GM19324 (cell line): ENCODE measurements at regions not wholly inside any gene's neighbourhood (a gene's known extent, or its start where the extent isn't known, plus 50 kb on each side); places are given as distances from the start of the nearest gene placed in this dataset.
"Not testable (repeated sequence)": the region's sequence is repeated elsewhere in the genome, so short reads cannot be mapped to it uniquely, and the experiment has no call there.

ENCODE experiments used
- ATAC-seq: cut with Tn5 transposase; IDR thresholded peaks from one replicate; pipeline ENCODE4 v1.9.1; 2021; ENCODE audit warnings: mild to moderate bottlenecking, moderate library complexity; ENCODE audit not compliant: unreplicated experiment, low FRiP score

- not testable (repeated sequence) for ATAC-seq
Observed at GRCh38 chr12:124070394-124071074, 97.5 kb downstream of the ZNF664 start.

DNA sequence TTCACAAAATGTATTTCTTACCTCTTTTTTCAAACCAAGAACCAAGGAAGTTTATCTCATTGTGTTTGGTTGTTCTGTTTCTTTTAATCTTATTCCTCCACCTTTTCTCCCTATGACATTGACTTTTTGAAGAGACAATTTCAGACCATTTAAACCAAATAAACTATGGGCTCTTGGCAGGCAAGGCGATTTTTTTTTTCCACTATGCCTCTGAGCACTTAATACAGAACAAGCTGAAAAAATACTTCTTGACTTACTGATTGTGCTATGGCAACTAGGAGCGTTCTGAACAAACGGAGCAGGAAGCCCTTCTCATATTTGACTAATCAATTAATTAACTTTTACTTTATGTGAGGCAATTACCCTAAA is 98.0 kb downstream of the ZNF664 start:
- no peak for ATAC-seq

- no peak for ATAC-seq
Observed at GRCh38 chr12:124073356-124074035, 100.5 kb downstream of the ZNF664 start.

DNA sequence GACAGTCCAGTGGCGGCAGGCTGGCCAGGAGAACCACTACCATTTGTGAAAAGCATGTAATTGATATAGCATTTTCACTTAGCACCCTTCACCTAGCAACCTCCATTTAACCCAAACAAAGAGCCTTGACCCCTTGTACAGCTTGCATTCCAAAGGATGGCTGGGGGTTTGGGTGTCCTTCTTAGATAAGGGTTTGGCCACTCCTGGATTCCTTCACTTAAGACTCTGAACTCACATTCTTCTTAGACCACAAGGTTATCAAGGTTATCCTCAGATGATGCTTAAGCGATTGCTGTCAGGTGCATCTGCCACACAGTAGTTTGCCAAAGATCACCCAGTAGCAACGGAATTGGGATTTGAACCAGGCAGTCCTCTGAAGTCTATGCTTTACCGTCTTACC is 102.8 kb downstream of the ZNF664 start:
- no peak for ATAC-seq

DNA sequence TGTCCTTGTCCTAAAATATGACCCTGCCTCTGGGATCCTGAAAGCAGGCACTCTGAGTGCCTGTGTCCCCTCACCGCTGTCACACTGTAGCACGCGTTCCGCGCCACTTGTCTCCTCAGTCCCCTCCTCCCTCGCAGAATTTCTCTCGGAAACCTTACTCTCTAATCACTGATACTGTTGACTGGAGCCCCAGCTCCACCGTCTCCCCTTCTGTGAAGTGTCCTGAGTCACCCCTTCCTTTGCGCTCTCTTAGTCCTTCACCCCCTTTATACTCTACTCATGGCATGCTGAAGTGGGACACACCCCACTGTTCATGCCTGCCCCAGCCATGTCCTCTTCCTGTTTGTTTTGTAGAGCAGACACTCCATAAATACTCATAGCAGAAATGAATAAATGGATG is 104.7 kb downstream of the ZNF664 start:
- no peak for ATAC-seq

- ATAC-seq = no peak
Observed at GRCh38 chr12:124078800-124079199, 105.8 kb downstream of the ZNF664 start.

- no peak for ATAC-seq
Observed at GRCh38 chr12:124080649-124081048, 107.6 kb downstream of the ZNF664 start.

GRCh38 chr12:124082012-124082411 is 109.0 kb downstream of the ZNF664 start:
- ATAC-seq = no peak

- no peak for ATAC-seq
Observed at GRCh38 chr12:124082687-124083086, 109.7 kb downstream of the ZNF664 start.

DNA sequence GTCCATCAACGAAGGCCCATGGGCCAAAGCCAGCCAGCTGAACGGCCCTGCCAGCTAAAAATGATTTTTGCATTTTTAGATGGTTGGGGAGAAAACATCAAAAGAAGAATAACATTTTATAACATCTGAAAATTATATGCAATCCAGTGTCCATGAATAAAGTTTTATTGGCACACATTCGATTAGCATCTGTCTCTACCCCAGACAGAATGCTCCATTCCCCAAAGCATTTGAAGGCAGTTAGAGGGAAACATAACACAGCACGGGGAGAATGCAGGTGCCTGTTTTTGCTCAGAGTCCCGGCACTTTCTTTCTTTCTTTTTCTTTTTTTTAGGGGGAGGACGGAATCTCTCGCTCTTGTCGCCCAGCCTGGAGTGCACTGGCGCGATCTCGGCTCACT is 110.7 kb downstream of the ZNF664 start:
- no peak for ATAC-seq

DNA sequence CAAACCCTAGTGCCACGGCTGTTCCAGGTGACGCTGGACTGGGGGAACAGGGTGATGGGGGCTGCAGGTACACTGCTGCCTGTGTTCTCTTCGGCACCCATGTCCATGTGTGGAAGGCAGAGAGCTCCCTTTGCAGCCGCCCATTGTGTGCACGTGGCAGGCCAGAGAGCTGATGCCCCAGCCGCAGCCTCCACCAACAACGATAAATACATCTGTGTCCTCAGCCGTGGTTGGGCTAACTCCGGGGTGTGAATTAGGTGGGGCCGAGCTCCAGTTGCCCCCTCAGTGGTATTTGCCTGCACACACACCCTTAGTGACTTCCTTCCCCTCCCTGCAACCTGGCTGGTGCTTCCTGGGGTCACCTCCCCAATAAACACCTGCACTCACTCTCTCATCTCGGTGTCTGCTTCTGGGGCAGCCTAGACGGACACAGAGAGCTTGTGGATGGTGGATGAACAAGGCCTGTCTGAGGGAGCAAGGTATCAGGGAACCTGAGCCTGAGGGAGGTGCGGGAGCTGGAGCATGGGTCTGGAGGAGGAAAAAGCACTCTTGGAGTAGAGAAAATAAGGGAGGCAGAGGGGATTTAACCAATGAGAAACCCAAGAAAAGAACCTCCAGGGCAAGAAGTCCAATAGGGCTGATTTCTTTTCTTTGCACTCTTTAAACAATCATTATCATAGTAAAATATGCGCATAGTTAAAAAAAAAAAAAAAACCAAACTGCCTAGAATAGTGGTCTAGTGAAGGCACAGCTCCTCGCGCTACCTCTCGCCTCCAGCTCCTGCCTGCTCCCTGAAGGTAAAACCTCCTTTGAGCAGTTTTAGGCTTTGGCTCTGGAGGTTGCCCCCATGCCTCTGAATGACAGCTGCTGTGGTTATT is 112.6 kb downstream of the ZNF664 start:
- no peak for ATAC-seq

DNA sequence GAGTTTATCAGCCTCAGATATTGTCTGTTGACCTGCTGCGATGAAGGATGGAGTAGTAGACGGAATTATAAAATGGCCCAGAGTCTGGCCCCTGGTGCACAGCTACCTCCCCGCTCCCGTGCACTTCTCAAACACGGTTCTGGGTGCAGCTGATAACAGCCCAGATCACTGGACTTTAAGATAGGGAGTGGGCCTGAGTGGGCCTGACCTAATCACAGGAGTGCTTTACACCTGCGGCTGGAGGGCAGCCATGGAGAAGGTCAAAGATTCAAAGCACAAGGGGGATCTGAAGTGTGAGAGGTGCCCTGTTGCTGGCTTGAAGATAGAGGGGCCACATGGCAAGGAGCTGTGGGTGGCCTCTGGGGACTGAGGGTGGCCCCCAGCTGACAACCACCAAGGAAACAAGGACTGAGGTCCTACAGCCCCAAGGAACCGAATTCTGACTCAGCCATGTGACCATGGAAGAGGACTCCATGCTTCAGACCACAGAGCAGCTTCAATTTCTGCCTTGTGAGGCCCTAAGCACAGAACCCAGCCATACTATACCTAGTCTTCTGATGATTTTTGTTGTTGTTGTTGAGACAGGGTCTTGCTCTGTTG is 113.4 kb downstream of the ZNF664 start:
- ATAC-seq = no peak

- ATAC-seq = no peak
Observed at GRCh38 chr12:124087266-124088051, 114.4 kb downstream of the ZNF664 start.

DNA sequence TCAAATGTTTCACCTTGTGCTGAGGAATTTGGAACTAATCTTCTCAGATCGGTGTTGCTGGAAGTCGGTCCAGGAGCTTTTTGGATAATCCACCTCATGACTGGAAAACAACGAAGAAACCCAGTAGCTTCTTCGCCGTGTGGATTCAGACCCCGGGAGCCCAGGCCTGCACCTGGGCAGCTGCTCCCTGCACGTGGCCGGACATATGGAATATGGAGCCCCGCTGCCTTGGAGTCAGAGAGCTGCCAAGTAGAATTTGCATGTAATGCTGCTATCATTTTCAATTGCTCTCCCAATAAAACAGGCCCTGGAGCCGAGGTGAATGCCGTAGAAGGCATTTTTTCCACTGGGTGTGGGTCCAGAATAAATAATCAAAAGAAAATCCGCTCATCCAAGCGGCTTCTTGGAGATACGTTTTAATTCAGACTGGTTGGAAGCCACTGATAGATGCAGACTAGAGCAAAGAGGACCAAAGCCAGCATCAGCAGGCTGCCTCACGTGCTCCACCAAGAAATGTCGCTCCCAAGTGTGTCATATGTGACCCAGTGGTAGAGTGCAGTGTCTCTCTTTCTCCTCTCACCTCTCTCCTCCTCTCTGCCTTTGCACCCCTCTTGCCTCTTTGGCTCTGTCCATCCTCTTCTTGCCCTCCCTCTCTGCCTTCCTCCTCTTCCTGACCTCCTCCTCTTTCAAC is 115.3 kb downstream of the ZNF664 start:
- ATAC-seq = no peak

DNA sequence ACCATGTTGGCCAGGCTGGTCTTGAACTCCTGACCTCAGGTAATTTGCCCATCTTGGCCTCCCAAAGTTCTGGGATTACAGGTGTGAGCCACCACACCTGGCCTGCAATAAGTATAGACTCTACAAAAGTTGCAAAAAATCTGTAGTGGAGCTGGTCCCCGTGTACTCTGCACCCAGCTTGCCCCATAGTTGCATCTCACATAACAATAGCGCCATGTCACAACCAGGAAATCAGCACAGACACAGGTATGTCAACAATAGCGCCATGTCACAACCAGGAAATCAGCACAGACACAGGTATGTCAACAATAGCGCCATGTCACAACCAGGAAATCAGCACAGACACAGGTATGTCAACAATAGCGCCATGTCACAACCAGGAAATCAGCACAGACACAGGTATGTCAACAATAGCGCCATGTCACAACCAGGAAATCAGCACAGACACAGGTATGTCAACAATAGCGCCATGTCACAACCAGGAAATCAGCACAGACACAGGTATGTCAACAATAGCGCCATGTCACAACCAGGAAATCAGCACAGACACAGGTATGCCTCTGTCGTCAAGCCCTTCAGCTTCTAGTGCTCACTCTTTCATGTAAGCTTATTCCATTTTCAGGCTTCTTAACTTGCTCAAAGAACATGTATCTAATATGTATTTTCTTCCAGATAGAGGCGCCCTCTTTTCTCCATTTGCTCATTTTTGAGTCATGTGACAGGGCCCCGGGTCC is 116.3 kb downstream of the ZNF664 start:
- not testable (repeated sequence) for ATAC-seq

DNA sequence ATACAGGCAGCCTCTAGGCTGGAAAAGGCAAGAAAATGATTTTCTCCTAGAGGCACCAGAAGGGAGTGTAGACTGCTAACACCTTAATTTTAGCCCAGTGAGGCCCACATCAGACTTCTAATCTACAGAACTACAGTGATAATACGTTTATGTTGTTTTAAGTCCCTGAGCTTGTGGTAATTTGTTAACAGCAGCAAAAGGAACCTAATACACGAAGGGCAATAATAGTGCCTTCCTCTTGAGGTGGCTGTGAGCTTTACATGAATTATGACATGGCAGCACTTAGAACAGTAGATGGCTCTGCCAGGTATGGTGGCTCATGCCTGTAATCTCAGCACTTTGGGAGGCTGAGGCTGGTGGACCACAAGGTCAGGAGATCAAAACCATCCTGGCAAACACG is 118.8 kb downstream of the ZNF664 start:
- ATAC-seq = no peak

GRCh38 chr12:124092532-124092931 is 119.5 kb downstream of the ZNF664 start:
- ATAC-seq = not testable (repeated sequence)

DNA sequence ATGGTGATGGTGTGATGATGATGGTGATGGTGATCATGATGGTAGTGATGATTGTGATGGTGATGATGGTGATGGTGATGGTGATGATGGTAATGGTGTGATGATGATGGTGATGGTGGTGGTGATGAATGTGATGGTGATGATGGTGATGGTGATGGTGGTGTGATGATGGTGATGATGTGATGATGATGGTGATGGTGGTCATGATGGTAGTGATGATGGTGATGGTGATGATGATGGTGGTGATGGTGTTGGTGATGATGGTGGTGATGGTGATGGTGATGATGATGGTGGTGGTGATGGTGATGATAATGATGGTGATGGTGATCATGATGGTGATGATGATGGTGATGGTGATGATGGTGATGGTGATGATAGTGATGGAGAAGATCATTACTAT is 120.3 kb downstream of the ZNF664 start:
- ATAC-seq = no peak

DNA sequence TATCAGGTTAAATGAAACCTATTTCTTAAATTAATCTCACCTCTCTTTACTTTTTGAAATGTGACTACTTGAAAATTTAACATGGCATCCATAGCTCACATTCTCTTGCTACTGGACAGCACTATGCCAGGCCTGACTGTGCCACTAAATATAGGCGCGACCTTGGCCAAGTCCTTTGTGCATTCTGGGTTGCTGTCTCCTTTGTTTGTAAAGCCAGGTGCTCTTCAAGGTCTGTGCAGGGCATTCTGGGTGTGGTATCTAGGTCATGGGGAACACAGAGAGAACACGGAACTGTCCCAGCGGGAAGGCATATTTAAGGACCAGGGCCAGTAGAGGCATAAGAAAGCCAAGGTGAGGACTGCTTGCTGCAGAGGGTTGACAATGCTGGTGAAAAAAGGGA is 121.2 kb downstream of the ZNF664 start:
- ATAC-seq = no peak
